ENCODE measurements at regions not wholly inside any gene's neighbourhood (a gene's known extent, or its start where the extent isn't known, plus 50 kb on each side); places are given as distances from the start of the nearest gene placed in this dataset.

DNA sequence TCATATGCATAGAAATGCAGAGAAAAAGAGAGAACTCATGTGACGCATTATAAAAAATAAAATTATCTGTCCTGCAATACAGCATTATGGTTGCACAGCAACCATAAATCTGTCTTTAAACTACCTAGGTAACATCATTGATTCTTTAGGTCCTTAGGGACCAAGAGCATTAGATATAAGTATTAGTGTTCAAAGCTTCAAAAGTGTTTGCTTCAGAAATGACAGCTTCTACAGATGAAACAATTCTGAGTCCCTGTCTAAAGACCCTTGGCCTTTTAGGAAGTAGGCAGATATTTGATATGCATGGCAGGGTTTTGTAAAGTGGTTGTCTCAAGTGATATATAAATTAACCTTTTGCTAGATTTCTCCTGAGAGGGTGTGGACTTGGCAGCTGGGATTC, 454.2 kb downstream of the GBE1 start:
- no peaks in the 10 kb centered on the region for H3K9me3 ChIP-seq (ENCODE audit: control insufficient read depth, low read length)
- no peak for ATAC-seq
- no peaks in the 10 kb centered on the region for H3K4me1 ChIP-seq (ENCODE audit: control insufficient read depth, insufficient read depth, low read length)
- no peaks in the 10 kb centered on the region for H3K27me3 ChIP-seq (ENCODE audit: control insufficient read depth, insufficient read depth)
- intact Hi-C loops (cut with DNase I), result no loop called here
- H3K4me3 ChIP-seq (ENCODE audit: low read length), result no peak overlapping the region
- DNase-seq, result no peak
- no peak overlapping the region for H3K27ac ChIP-seq (ENCODE audit: low read length)
- 99% methylated on average over 1 of the region's 1 CpG for WGBS

DNA sequence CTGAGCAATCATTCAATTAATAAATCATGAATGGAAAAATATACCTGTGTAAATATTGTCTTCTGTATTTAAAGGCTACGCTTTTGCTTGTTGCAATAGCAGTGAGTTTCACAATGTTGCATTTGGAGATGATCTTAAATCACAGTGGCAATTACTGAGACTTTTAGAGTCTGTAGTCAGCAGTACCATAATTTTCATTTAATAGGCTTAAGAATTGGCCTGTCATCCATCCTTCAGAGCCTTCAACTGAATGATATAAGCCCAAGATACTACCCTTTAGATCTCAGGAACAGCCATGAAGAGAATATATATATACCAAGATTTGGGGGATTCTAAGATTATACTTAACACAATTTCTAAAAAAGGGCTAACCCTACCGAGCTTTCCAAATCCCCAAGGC, 458.1 kb downstream of the GBE1 start:
- no peak overlapping the region for H3K27ac ChIP-seq (ENCODE audit: low read length)
- no peak for ATAC-seq
- no peaks in the 10 kb centered on the region for H3K9me3 ChIP-seq (ENCODE audit: control insufficient read depth, low read length)
- DNase-seq, result no peak
- H3K27me3 ChIP-seq (ENCODE audit: control insufficient read depth, insufficient read depth), result no peaks in the 10 kb centered on the region
- H3K4me3 ChIP-seq (ENCODE audit: low read length), result no peak overlapping the region
- intact Hi-C loops (cut with DNase I), result no loop called here
- no peaks in the 10 kb centered on the region for H3K4me1 ChIP-seq (ENCODE audit: control insufficient read depth, insufficient read depth, low read length)
- WGBS, result 79% methylated on average over 2 of the region's 2 CpGs

- H3K4me1 ChIP-seq (ENCODE audit: control insufficient read depth, insufficient read depth, low read length), result no peaks in the 10 kb centered on the region
- no peaks in the 10 kb centered on the region for H3K27me3 ChIP-seq (ENCODE audit: control insufficient read depth, insufficient read depth)
- peak; percentile 54 to 61 for ATAC-seq
- H3K9me3 ChIP-seq (ENCODE audit: control insufficient read depth, low read length), result no peaks in the 10 kb centered on the region
- no peak for DNase-seq
- no peak overlapping the region for H3K27ac ChIP-seq (ENCODE audit: low read length)
- no peak overlapping the region for H3K4me3 ChIP-seq (ENCODE audit: low read length)
- intact Hi-C loops (cut with DNase I), result no loop called here
- 14% methylated on average over 1 of the region's 1 CpG for WGBS
Measured at GRCh38 chr3:81302045-81302444, 459.4 kb downstream of the GBE1 start.

DNA sequence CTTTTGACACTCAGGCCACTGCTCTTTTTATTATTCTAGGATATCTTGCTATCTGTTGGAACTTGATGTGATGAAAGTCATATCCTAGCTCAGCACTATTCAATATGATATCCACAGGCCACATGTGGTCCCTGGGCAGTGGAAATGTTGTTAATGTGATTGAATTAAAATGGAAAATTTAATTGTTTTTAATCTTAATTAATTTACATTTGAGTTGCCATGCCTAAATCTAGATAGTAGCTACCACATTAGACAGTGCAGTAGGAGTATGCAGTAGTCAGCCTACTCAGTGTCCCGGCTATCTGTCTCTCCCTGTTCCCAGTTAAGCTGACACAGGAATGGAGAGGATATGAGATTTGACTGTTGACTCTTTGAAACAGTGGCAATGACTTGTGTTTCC, 460.2 kb downstream of the GBE1 start:
- ATAC-seq (no peak), DNase-seq (no peak)
- Histone ChIP-seq H3K9me3 (ENCODE audit: control insufficient read depth, low read length) (no peaks in the 10 kb centered on the region), H3K27ac (ENCODE audit: low read length) (no peak overlapping the region), H3K27me3 (ENCODE audit: control insufficient read depth, insufficient read depth) (no peaks in the 10 kb centered on the region), H3K4me1 (ENCODE audit: control insufficient read depth, insufficient read depth, low read length) (no peaks in the 10 kb centered on the region), H3K4me3 (ENCODE audit: low read length) (no peak overlapping the region)
- intact Hi-C loops (cut with DNase I), result no loop called here
- WGBS, result 77% methylated on average over 1 of the region's 1 CpG

GRCh38 chr3:81300324-81300927, 461.0 kb downstream of the GBE1 start:
- WGBS, result 67% methylated on average over 8 of the region's 8 CpGs
- intact Hi-C loops (cut with DNase I), result no loop called here
- no peak overlapping the region for H3K27ac ChIP-seq (ENCODE audit: low read length)

GRCh38 chr3:81299481-81299880, 462.0 kb downstream of the GBE1 start:
- intact Hi-C loops (cut with DNase I), result no loop called here
- Histone ChIP-seq H3K4me1 (ENCODE audit: control insufficient read depth, insufficient read depth, low read length) (no peaks in the 10 kb centered on the region), H3K27ac (ENCODE audit: low read length) (no peak overlapping the region), H3K27me3 (ENCODE audit: control insufficient read depth, insufficient read depth) (no peaks in the 10 kb centered on the region), H3K9me3 (ENCODE audit: control insufficient read depth, low read length) (no peaks in the 10 kb centered on the region), H3K4me3 (ENCODE audit: low read length) (no peak overlapping the region)
- WGBS, result 86% methylated on average over 3 of the region's 3 CpGs
- ATAC-seq (no peak), DNase-seq (no peak)

More at GRCh38 chr3:81300324-81300927, 461.0 kb downstream of the GBE1 start:
- H3K9me3 ChIP-seq (ENCODE audit: control insufficient read depth, low read length), result no peaks in the 10 kb centered on the region
- DNase-seq (no peak), ATAC-seq (no peak)
- H3K4me1 ChIP-seq (ENCODE audit: control insufficient read depth, insufficient read depth, low read length), result no peaks in the 10 kb centered on the region
- no peaks in the 10 kb centered on the region for H3K27me3 ChIP-seq (ENCODE audit: control insufficient read depth, insufficient read depth)
- H3K4me3 ChIP-seq (ENCODE audit: low read length), result no peak overlapping the region

GRCh38 chr3:81295906-81296577, 465.4 kb downstream of the GBE1 start:
- H3K4me3 ChIP-seq (ENCODE audit: low read length), result no peak overlapping the region
- ATAC-seq (no peak), DNase-seq (no peak)
- intact Hi-C loops (cut with DNase I), result no loop called here
- no peaks in the 10 kb centered on the region for H3K27me3 ChIP-seq (ENCODE audit: control insufficient read depth, insufficient read depth)
- 84% methylated on average over 1 of the region's 1 CpG for WGBS
- H3K4me1 ChIP-seq (ENCODE audit: control insufficient read depth, insufficient read depth, low read length), result no peaks in the 10 kb centered on the region
- no peak overlapping the region for H3K27ac ChIP-seq (ENCODE audit: low read length)
- H3K9me3 ChIP-seq (ENCODE audit: control insufficient read depth, low read length), result no peaks in the 10 kb centered on the region

- Histone ChIP-seq H3K4me3 (ENCODE audit: low read length) (no peak overlapping the region), H3K27me3 (ENCODE audit: control insufficient read depth, insufficient read depth) (no peaks in the 10 kb centered on the region), H3K4me1 (ENCODE audit: control insufficient read depth, insufficient read depth, low read length) (no peaks in the 10 kb centered on the region), H3K27ac (ENCODE audit: low read length) (no peak overlapping the region), H3K9me3 (ENCODE audit: control insufficient read depth, low read length) (no peaks in the 10 kb centered on the region)
- WGBS, result 69% methylated on average over 3 of the region's 3 CpGs
- intact Hi-C loops (cut with DNase I), result no loop called here
- DNase-seq (no peak), ATAC-seq (no peak)
Measured at GRCh38 chr3:81293156-81293555, 468.3 kb downstream of the GBE1 start.

DNA sequence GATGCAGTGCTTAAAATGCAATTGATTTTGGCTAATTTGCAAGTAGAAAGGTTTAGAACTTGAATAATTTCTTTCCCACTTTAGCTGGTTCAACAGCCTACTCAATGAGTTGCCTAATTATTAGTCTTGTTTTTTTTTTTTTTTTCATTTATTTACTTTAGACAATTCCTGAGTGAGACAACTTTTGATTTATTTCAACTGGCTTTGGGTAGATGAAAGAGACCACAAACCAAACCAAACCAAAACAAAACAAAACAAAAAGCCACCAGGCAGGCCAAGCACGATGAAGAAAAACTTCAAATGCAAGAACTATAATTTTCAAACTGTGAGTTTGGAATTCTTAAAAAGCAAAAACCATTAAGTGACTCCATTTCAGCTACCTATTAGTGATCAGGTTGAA, 469.9 kb downstream of the GBE1 start:
- no peaks in the 10 kb centered on the region for H3K4me1 ChIP-seq (ENCODE audit: control insufficient read depth, insufficient read depth, low read length)
- no peak overlapping the region for H3K4me3 ChIP-seq (ENCODE audit: low read length)
- DNase-seq, result no peak
- no peak overlapping the region for H3K27ac ChIP-seq (ENCODE audit: low read length)
- ATAC-seq, result no peak
- no peaks in the 10 kb centered on the region for H3K27me3 ChIP-seq (ENCODE audit: control insufficient read depth, insufficient read depth)
- 76% methylated on average over 1 of the region's 1 CpG for WGBS
- intact Hi-C loops (cut with DNase I), result no loop called here
- no peaks in the 10 kb centered on the region for H3K9me3 ChIP-seq (ENCODE audit: control insufficient read depth, low read length)

DNA sequence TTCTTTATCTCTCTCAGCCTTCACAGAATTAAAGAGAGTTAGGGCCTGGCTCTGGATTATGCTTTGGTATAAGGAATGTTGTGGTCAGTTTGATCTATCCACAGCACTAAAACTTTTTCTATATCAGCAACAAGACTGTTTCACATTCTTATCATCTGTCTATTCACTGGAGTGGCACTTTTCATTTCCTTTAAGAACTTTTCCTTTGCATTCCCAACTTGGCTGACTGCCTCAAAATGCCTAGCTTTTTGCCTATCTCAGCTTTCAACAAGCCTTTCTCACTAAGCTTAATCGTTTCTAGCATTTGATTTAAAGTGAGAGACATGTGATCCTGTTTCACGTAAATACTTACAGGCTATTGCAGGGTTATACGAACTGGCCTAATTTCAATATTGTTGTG, 471.8 kb downstream of the GBE1 start:
- no peaks in the 10 kb centered on the region for H3K27me3 ChIP-seq (ENCODE audit: control insufficient read depth, insufficient read depth)
- H3K27ac ChIP-seq (ENCODE audit: low read length), result no peak overlapping the region
- H3K4me3 ChIP-seq (ENCODE audit: low read length), result no peak overlapping the region
- WGBS, result 33% methylated on average over 3 of the region's 3 CpGs
- intact Hi-C loops (cut with DNase I), result no loop called here
- ATAC-seq (no peak), DNase-seq (no peak)
- H3K4me1 ChIP-seq (ENCODE audit: control insufficient read depth, insufficient read depth, low read length), result no peaks in the 10 kb centered on the region
- H3K9me3 ChIP-seq (ENCODE audit: control insufficient read depth, low read length), result no peaks in the 10 kb centered on the region

GRCh38 chr3:81279481-81280379, 481.7 kb downstream of the GBE1 start:
- Histone ChIP-seq H3K4me3 (ENCODE audit: low read length) (no peak overlapping the region), H3K9me3 (ENCODE audit: control insufficient read depth, low read length) (no peaks in the 10 kb centered on the region), H3K27ac (ENCODE audit: low read length) (no peak overlapping the region), H3K27me3 (ENCODE audit: control insufficient read depth, insufficient read depth) (no peaks in the 10 kb centered on the region), H3K4me1 (ENCODE audit: control insufficient read depth, insufficient read depth, low read length) (no peaks in the 10 kb centered on the region)
- DNase-seq (no peak), ATAC-seq (no peak)
- WGBS, result 58% methylated on average over 4 of the region's 4 CpGs
- intact Hi-C loops (cut with DNase I), result no loop called here

All from right cardiac atrium (tissue), 5 donors.